ENCODE measurements at regions not wholly inside any gene's neighbourhood (a gene's known extent, or its start where the extent isn't known, plus 50 kb on each side); places are given as distances from the start of the nearest gene placed in this dataset.
A peak's percentile ranks its signal among the peaks of the same experiment; 100 is the strongest.

- Mint-ChIP-seq H3K9me3 (no peaks in the 10 kb centered on the region), H3K27me3 (ENCODE audit: low read depth, poor library complexity) (no peaks in the 10 kb centered on the region), H3K27ac (no peak overlapping the region), H3K4me3 (no peak overlapping the region), H3K4me1 (no peaks in the 10 kb centered on the region), H3K36me3 (ENCODE audit: low read depth) (no peaks in the 10 kb centered on the region)
- TF ChIP-seq CTCF (IDR thresholded peaks at IDR 0.05) = no peak
- no peak for DNase-seq
These were observed 571.5 kb upstream of the FBXO33 start for GRCh38 chr14:40003773-40004172.

GRCh38 chr14:39998854-39999253 is 566.6 kb upstream of the FBXO33 start:
- DNase-seq = no peak
- H3K9me3 Mint-ChIP-seq = no peaks in the 10 kb centered on the region
- H3K27ac Mint-ChIP-seq = no peak overlapping the region
- H3K27me3 Mint-ChIP-seq (ENCODE audit: low read depth, poor library complexity) = peaks cover 2% of the 10 kb centered on the region
- no peak for TF ChIP-seq CTCF (IDR thresholded peaks at IDR 0.05)
- H3K4me1 Mint-ChIP-seq = no peaks in the 10 kb centered on the region
- no peak overlapping the region for H3K4me3 Mint-ChIP-seq
- H3K36me3 Mint-ChIP-seq (ENCODE audit: low read depth) = no peaks in the 10 kb centered on the region

- H3K27ac Mint-ChIP-seq = no peak overlapping the region
- no peak overlapping the region for H3K4me3 Mint-ChIP-seq
- H3K27me3 Mint-ChIP-seq (ENCODE audit: low read depth, poor library complexity) = peaks cover 2% of the 10 kb centered on the region
- H3K4me1 Mint-ChIP-seq = no peaks in the 10 kb centered on the region
- no peak for DNase-seq
- no peaks in the 10 kb centered on the region for H3K36me3 Mint-ChIP-seq (ENCODE audit: low read depth)
- peaks cover 4% of the 10 kb centered on the region for H3K9me3 Mint-ChIP-seq
- no peak for TF ChIP-seq CTCF (IDR thresholded peaks at IDR 0.05)
These were observed 565.9 kb upstream of the FBXO33 start for GRCh38 chr14:39998114-39998513.

- no peaks in the 10 kb centered on the region for H3K36me3 Mint-ChIP-seq (ENCODE audit: low read depth)
- H3K4me1 Mint-ChIP-seq = no peaks in the 10 kb centered on the region
- H3K27ac Mint-ChIP-seq = no peak overlapping the region
- H3K27me3 Mint-ChIP-seq (ENCODE audit: low read depth, poor library complexity) = no peaks in the 10 kb centered on the region
- DNase-seq = no peak
- H3K9me3 Mint-ChIP-seq = peaks cover 15% of the 10 kb centered on the region
- no peak for TF ChIP-seq CTCF (IDR thresholded peaks at IDR 0.05)
- H3K4me3 Mint-ChIP-seq = no peak overlapping the region
These were observed 558.8 kb upstream of the FBXO33 start for GRCh38 chr14:39991041-39991440.

- no peak for DNase-seq
- H3K27ac Mint-ChIP-seq = no peak overlapping the region
- peaks cover 15% of the 10 kb centered on the region for H3K9me3 Mint-ChIP-seq
- H3K27me3 Mint-ChIP-seq (ENCODE audit: low read depth, poor library complexity) = no peaks in the 10 kb centered on the region
- H3K4me3 Mint-ChIP-seq = no peak overlapping the region
- H3K36me3 Mint-ChIP-seq (ENCODE audit: low read depth) = no peaks in the 10 kb centered on the region
- TF ChIP-seq CTCF (IDR thresholded peaks at IDR 0.05) = peak; percentile 63
- H3K4me1 Mint-ChIP-seq = no peaks in the 10 kb centered on the region
These were observed 556.7 kb upstream of the FBXO33 start for GRCh38 chr14:39988939-39989338.

- no peaks in the 10 kb centered on the region for H3K9me3 Mint-ChIP-seq
- TF ChIP-seq CTCF (IDR thresholded peaks at IDR 0.05) = no peak
These were observed 552.1 kb upstream of the FBXO33 start for GRCh38 chr14:39984323-39984722.

More at GRCh38 chr14:39984323-39984722, 552.1 kb upstream of the FBXO33 start:
- H3K36me3 Mint-ChIP-seq (ENCODE audit: low read depth) = no peaks in the 10 kb centered on the region
- H3K27ac Mint-ChIP-seq = no peak overlapping the region
- H3K4me1 Mint-ChIP-seq = no peaks in the 10 kb centered on the region
- DNase-seq = no peak
- H3K4me3 Mint-ChIP-seq = no peak overlapping the region
- no peaks in the 10 kb centered on the region for H3K27me3 Mint-ChIP-seq (ENCODE audit: low read depth, poor library complexity)
